Pancreas (tissue), 10 donors: ENCODE measurements at regions not wholly inside any gene's neighbourhood (a gene's known extent, or its start where the extent isn't known, plus 50 kb on each side); places are given as distances from the start of the nearest gene placed in this dataset.

Experiments used
- ATAC-seq, 4 donors: fragments of 200-7000 bp; cut with Tn5 transposase; one replicate each; pipeline versions ENCODE4 v1.8.0 to v1.9.1; 2020; ENCODE audit warnings: mild to moderate bottlenecking in 4 of 4, moderate library complexity in 4 of 4
- DNase-seq, 6 donors: peaks; one replicate each; pipeline ENCODE4 v3.0.0-alpha.2; 2020
- FAIRE-seq: peaks from 2 replicates; lab custom pipeline; 2012; peaks lifted over from hg19 to GRCh38; lab: Jason Lieb, UNC
- H3K27ac ChIP-seq, 4 donors: fragments of 200-600 bp; sonication (generic); 1 replicate in 3 of 4; 2 replicates in 1 of 4; pipeline versions ENCODE4 v1.5.0 to v1.8.0; 2020
- H3K27me3 ChIP-seq, 4 donors: fragments of 200-600 bp; one replicate each; pipeline ENCODE4 v1.8.0; 2021
- H3K36me3 ChIP-seq, 3 donors: fragments of 200-600 bp; sonication (generic) in 1 of 3; one replicate each; pipeline versions ENCODE4 v1.5.0 to v1.8.0; 2020 to 2021
- H3K4me1 ChIP-seq, 3 donors: fragments of 200-600 bp; one replicate each; pipeline ENCODE4 v1.8.0; 2021
- H3K4me3 ChIP-seq, 4 donors: fragments of 200-600 bp; sonication (generic) in 2 of 4; one replicate each; pipeline versions ENCODE4 v1.5.0 to v1.8.0; 2020 to 2021
- H3K9me3 ChIP-seq, 4 donors: fragments of 200-600 bp; one replicate each; pipeline ENCODE4 v1.8.0; 2021
- CTCF ChIP-seq, 4 donors: fragments of 200-600 bp; sonication (generic) in 3 of 4; IDR thresholded peaks; one replicate each; pipeline versions ENCODE4 v1.5.0 to v1.8.0; 2021; ENCODE audit warnings: antibody characterized with exemption in 4 of 4
- WGBS, 2 donors: extraction: QIAGEN DNeasy Blood & Tissue Kit; methylation state at CpG; one replicate each; pipeline ENCODE4 v1.1.7; 2013; 5-methylcytosine and 5-hydroxymethylcytosine counted together
- intact Hi-C, 3 donors: fragments of 100-400 bp; cut with DNase I; formaldehyde crosslinking; loops; one replicate each; pipeline versions ENCODE4 v1.11.1 to v1.14.2; 2022
- donor health status: healthy with polysubstance abuse.
- donor health status: DM: no; HTN: no; CAD: no; lungs with moderate emphysema.
- donor health status: DM: no; HTN: no; CAD: no.
- donor health status: control.
- donor health status: control.
- donor health status: Bipolar disorder and iron deficiency.
- donor health status: DM: yes; HTN: yes; CAD: no.
- donor health status: DM: no; HTN: no; CAD: no.
- donor health status: DM: no; HTN: no; CAD: no.
- donor health status: DM: yes; HTN: yes; CAD: no.

GRCh38 chr2:16312771-16313170, 352.9 kb downstream of the CYRIA start:
- DNase-seq = no peak
- TF ChIP-seq CTCF (IDR thresholded peaks at IDR 0.05) = no peak
- ATAC-seq = no peak
- Histone ChIP-seq H3K27me3 (peaks cover 0 to 4% (median 0%) of the 10 kb centered on the region in 4 donors), H3K36me3 (no peaks in the 10 kb centered on the region), H3K4me1 (no peaks in the 10 kb centered on the region), H3K4me3 (no peak overlapping the region), H3K9me3 (no peaks in the 10 kb centered on the region), H3K27ac (no peak overlapping the region)
- FAIRE-seq = no peak
- intact Hi-C loops = no loop called here
- WGBS, 2 donors = 67 to 76% methylated on average over 2 of the region's 2 CpGs

- no peak for TF ChIP-seq CTCF (IDR thresholded peaks at IDR 0.05)
- no peaks in the 10 kb centered on the region for H3K36me3 ChIP-seq
- peaks cover 0 to 4% (median 0%) of the 10 kb centered on the region in 4 donors for H3K27me3 ChIP-seq
- FAIRE-seq (no peak), ATAC-seq (no peak), DNase-seq (no peak)
- no peak overlapping the region for H3K4me3 ChIP-seq
- no peaks in the 10 kb centered on the region for H3K4me1 ChIP-seq
- WGBS, 2 donors = 59 to 69% methylated on average over 8 of the region's 8 CpGs
- no peak overlapping the region for H3K27ac ChIP-seq
- H3K9me3 ChIP-seq = no peaks in the 10 kb centered on the region
- intact Hi-C loops = no loop called here
Measured at GRCh38 chr2:16311521-16312440, 353.9 kb downstream of the CYRIA start.

GRCh38 chr2:16308816-16309215, 356.8 kb downstream of the CYRIA start:
- no peak for TF ChIP-seq CTCF (IDR thresholded peaks at IDR 0.05)
- WGBS, 2 donors = 88% methylated on average over 2 of the region's 2 CpGs
- Histone ChIP-seq H3K4me1 (no peaks in the 10 kb centered on the region), H3K4me3 (no peak overlapping the region), H3K27me3 (peaks cover 0 to 4% (median 0%) of the 10 kb centered on the region in 4 donors), H3K27ac (no peak overlapping the region), H3K9me3 (no peaks in the 10 kb centered on the region), H3K36me3 (no peaks in the 10 kb centered on the region)
- intact Hi-C loops = no loop called here
- DNase-seq = no peak
- no peak for FAIRE-seq
- ATAC-seq = no peak

GRCh38 chr2:16304876-16305590, 360.6 kb downstream of the CYRIA start:
- H3K4me3 ChIP-seq = no peak overlapping the region
- H3K9me3 ChIP-seq = no peaks in the 10 kb centered on the region
- WGBS, 2 donors = 37 to 44% methylated on average over 2 of the region's 2 CpGs
- TF ChIP-seq CTCF (IDR thresholded peaks at IDR 0.05) = no peak
- H3K27me3 ChIP-seq = peaks cover 0 to 5% (median 2%) of the 10 kb centered on the region in 4 donors
- no peak for DNase-seq
- FAIRE-seq = no peak
- no peak overlapping the region for H3K27ac ChIP-seq
- H3K36me3 ChIP-seq = no peaks in the 10 kb centered on the region
- no peaks in the 10 kb centered on the region for H3K4me1 ChIP-seq
- ATAC-seq = no peak
- intact Hi-C loops = no loop called here
